ENCODE measurements at regions not wholly inside any gene's neighbourhood (a gene's known extent, or its start where the extent isn't known, plus 50 kb on each side); places are given as distances from the start of the nearest gene placed in this dataset.
"Not testable (repeated sequence)": the region's sequence is repeated elsewhere in the genome, so short reads cannot be mapped to it uniquely, and the experiment has no call there.

GRCh38 chr2:155663265-155663664, 669.3 kb downstream of the NR4A2 start:
- no peak for DNase-seq

GRCh38 chr2:155662224-155662623, 670.3 kb downstream of the NR4A2 start:
- DNase-seq, result no peak

- DNase-seq, result no peak
These were observed 679.3 kb downstream of the NR4A2 start for GRCh38 chr2:155653176-155653575.

GRCh38 chr2:155651851-155652250, 680.7 kb downstream of the NR4A2 start:
- DNase-seq, result no peak

GRCh38 chr2:155645791-155646190, 686.7 kb downstream of the NR4A2 start:
- DNase-seq, result no peak

- DNase-seq, result no peak
These were observed 689.3 kb downstream of the NR4A2 start for GRCh38 chr2:155643056-155643775.

GRCh38 chr2:155633887-155634570, 698.5 kb downstream of the NR4A2 start:
- DNase-seq, result no peak

GRCh38 chr2:155633060-155633839, 699.3 kb downstream of the NR4A2 start:
- no peak for DNase-seq

- no peak for DNase-seq
These were observed 701.8 kb downstream of the NR4A2 start for GRCh38 chr2:155630760-155631159.

GRCh38 chr2:155622443-155622842, 710.1 kb downstream of the NR4A2 start:
- DNase-seq, result no peak

GRCh38 chr2:155600914-155601760, 731.4 kb downstream of the NR4A2 start:
- no peak for DNase-seq

- DNase-seq, result no peak
These were observed 732.2 kb downstream of the NR4A2 start for GRCh38 chr2:155600296-155600695.

- no peak for DNase-seq
These were observed 732.7 kb downstream of the NR4A2 start for GRCh38 chr2:155599834-155600233.

GRCh38 chr2:155583674-155584195, 748.8 kb downstream of the NR4A2 start:
- DNase-seq, result no peak

- no peak for DNase-seq
These were observed 757.6 kb downstream of the NR4A2 start for GRCh38 chr2:155574941-155575340.

- no peak for DNase-seq
These were observed 785.0 kb downstream of the NR4A2 start for GRCh38 chr2:155547571-155547970.

- no peak for DNase-seq
These were observed 785.6 kb downstream of the NR4A2 start for GRCh38 chr2:155546721-155547555.

GRCh38 chr2:155539028-155539427, 793.5 kb downstream of the NR4A2 start:
- DNase-seq, result not testable (repeated sequence)

- DNase-seq, result no peak
These were observed 804.5 kb downstream of the NR4A2 start for GRCh38 chr2:155528034-155528433.

GRCh38 chr2:155525199-155525598, 807.3 kb downstream of the NR4A2 start:
- DNase-seq, result no peak

GRCh38 chr2:155519529-155520130, 812.9 kb downstream of the NR4A2 start:
- DNase-seq, result no peak
